ENCODE measurements at regions not wholly inside any gene's neighbourhood (a gene's known extent, or its start where the extent isn't known, plus 50 kb on each side); places are given as distances from the start of the nearest gene placed in this dataset.

- no peak for TF ChIP-seq CTCF (conservative IDR thresholded peaks at IDR 0.05; ENCODE audit: low read length)
- TF ChIP-seq EZH2phosphoT487 (IDR thresholded peaks at IDR 0.05; ENCODE audit: borderline replicate concordance), result no peak
Observed at GRCh38 chr4:19327364-19327763, 924.3 kb upstream of the SLIT2 start.

Measured in Loucy (cell line).